Activated CD8-positive, alpha-beta memory T cell treated with anti-CD3 and anti-CD28 coated beads for 1 hour (primary cell): ENCODE measurements at regions not wholly inside any gene's neighbourhood (a gene's known extent, or its start where the extent isn't known, plus 50 kb on each side); places are given as distances from the start of the nearest gene placed in this dataset.

Experiments
- DNase-seq, 2 donors: peaks; one replicate each; pipeline ENCODE4 v3.0.0-alpha.2; 2020; ENCODE audit warnings: low read depth in 1 of 2; ENCODE audit errors: extremely low read depth in 1 of 2

GRCh38 chr11:45597097-45597496, 68.3 kb downstream of the CHST1 start:
- DNase-seq: no peak

GRCh38 chr11:45596571-45596970, 68.9 kb downstream of the CHST1 start:
- DNase-seq: no peak

DNA sequence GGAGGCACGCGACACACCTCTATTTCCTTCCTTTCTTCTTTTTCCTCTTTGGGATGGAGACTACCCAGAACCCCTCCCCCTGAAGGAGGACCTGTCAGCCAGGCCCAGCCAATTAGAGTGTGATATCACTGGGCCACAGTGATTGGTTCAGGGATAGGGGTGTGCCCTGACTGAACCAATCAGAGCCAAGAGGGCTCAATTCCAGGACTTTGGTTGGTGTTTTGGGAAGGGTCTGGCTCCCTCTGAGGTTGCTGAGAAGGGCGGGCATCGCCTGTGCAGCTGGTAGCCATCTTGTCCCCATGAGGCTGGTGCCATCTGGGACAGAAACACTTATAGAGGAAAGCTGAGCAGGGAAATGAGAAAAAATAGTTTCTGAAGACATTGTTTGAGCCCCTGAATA, 71.4 kb downstream of the CHST1 start:
- no peak for DNase-seq

DNA sequence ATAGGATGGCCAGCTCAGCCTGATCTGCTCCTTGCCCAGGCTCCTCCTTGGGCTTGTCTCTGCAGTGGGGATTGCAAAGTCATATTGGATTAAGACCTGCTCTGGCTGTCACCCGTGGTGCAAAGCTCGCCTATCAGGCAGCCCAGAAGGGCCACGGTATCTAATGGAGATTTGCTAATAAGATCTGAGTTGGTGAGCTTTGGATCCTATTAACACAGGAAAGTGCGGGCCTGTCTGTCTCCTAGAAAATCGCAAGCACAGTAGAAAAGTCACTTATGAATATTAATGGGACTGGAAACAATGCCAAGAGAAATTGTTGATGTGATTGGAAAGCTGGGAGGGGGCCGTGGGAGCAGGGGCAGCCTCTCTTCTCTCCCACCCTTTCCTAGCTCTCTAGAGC, 72.8 kb downstream of the CHST1 start:
- DNase-seq: no peak

- no peak for DNase-seq
Measured at GRCh38 chr11:45590743-45591142, 74.7 kb downstream of the CHST1 start.

DNA sequence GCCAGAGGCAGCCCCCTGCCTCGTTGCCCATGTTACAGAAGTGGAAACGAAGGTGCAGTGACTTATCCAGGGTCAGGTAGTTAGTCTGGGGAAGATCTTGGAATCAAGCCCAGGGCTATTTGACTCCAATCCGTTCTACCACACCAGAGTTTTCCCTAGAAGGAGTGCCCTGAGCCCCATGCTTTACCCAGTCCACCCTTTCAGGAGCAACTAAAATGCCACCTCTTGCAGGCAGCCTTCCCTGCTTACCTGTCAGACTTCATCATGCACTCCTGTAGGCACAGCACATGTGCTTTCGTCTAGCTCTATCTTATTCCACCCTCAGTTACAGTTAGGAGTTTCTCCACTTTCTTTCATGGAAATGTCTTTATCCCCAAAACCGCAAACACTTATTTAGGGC, 80.2 kb downstream of the CHST1 start:
- DNase-seq: no peak

- no peak for DNase-seq
Measured at GRCh38 chr11:45583981-45584566, 81.3 kb downstream of the CHST1 start.

- DNase-seq: no peak
Measured at GRCh38 chr11:45580399-45580798, 85.0 kb downstream of the CHST1 start.

- DNase-seq: no peak
Measured at GRCh38 chr11:45578316-45578715, 87.1 kb downstream of the CHST1 start.

- DNase-seq: no peak
Measured at GRCh38 chr11:45577752-45578151, 87.7 kb downstream of the CHST1 start.

GRCh38 chr11:45576461-45577215, 88.8 kb downstream of the CHST1 start:
- no peak for DNase-seq

GRCh38 chr11:45573728-45574127, 91.7 kb downstream of the CHST1 start:
- DNase-seq: no peak

DNA sequence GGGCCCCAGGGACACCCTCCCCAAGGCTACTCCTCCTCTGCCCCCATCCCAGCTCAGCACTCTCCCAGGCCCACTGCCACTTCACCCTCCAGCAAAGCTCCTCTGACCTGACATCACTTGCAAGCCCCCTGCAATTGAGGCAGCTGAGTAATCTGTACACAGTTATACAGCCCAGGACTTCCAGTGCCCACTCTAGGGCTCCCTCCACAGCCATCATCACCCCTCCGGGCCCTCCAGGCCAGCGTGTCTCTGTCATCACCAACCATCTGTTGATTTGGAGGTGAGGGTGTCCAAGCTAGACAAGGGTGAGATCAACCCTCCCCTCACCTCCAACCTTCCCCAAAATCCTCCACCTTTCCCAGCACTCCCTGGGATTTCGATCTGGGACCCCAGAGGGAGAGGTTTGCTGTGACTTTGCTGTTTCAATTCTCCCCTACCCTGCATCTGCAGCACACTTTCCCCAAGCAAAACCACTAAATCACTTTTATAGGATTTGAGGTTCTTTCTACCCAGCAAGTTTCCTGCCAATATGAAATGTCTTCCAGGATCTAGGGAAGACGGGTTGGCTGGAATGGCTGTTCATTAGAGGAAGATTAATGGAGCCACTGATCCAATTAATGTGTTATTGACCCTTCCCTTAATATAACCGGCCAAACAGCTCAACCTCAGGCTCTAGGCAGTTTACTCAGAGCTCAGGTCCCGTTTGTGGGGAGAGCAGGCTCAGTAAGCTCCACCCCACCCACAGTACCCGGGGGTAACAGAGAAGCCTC, 92.9 kb downstream of the CHST1 start:
- no peak for DNase-seq

DNA sequence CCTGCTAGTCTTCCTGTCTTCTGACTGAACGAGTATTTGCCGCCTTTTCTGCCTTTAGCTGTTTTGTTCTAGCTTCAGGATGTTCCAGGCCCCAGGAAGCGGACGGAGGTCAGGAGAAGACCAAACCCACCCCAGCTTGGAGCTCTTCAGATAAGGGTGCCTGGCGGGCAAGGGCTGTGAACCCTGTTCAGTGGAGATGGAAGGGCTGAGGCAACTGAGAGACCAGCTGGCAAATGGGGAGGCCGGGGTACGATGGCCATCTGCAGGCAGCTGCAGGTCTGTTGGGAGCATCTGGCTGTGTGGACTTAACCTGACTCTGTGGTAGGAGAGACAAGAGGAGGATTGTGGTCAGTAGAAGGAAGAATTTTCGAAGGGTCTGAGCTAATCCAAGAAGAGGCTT, 95.6 kb downstream of the CHST1 start:
- no peak for DNase-seq

GRCh38 chr11:45568049-45568448, 97.4 kb downstream of the CHST1 start:
- DNase-seq: no peak

- no peak for DNase-seq
Measured at GRCh38 chr11:45565446-45565988, 99.9 kb downstream of the CHST1 start.

GRCh38 chr11:45563810-45564209, 101.6 kb downstream of the CHST1 start:
- no peak for DNase-seq

DNA sequence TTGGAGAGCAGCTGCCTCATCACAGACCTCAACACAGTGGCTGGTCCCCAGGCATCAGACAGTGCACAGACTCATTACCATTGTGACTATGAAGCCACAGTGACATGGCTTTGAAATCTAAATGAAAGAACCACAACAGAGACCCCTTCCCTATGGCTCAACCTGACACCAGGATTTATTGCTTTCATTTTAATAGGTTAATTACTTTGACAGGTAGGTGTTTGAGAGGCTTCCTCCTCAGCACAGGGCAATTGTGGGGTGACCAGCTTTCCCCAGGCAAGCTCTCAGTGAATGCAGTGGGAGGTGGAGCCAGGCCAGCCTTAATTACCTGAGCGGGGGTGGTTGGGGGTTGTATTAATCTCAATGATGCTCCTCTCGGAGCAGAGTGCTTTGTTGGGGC, 102.3 kb downstream of the CHST1 start:
- DNase-seq: no peak

GRCh38 chr11:45560913-45561281, 104.5 kb downstream of the CHST1 start:
- DNase-seq: no peak

- DNase-seq: no peak
Measured at GRCh38 chr11:45560155-45560912, 105.1 kb downstream of the CHST1 start.
